ENCODE measurements at regions not wholly inside any gene's neighbourhood (a gene's known extent, or its start where the extent isn't known, plus 50 kb on each side); places are given as distances from the start of the nearest gene placed in this dataset.

DNA sequence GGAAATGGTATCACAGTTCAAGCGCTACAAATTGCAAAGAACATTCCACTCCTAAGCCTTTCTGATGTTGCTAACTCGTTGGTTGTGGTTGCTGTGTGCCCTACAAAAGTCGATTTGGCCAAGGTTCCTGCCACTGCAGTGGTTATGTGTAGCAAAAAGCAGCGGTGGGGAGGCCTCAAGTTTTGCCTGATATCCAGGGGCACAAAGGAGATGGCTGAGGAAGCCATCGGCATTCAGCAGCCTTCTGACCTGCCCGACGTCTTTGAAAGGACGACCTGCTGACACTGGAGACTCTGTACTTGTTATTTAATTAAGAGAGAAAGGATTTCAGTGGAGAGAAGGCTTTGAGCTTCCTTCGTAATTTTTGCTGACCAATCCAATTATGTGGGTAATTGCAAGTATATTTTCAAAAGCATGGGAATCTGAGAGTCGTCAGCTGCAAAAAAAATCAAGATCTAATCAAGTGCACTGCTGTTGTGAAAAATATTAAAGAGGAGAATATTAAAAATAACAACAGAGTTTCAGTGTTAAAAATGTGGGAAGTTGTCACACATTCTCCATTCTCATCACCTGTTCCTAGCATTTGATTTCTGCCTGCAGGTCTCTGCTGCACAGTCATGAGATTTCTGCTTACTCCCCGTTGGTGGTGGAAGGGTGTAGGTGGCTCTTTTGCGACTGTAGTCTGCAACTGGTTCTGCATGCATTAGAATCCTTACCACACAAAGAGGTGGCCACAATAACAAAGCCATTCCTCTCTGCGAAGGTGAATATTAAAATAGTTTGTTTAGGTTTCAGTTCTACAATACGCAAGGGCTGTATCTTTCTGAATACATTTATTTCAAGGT, 319.2 kb downstream of the IRX2 start:
- no peak for DNase-seq

DNA sequence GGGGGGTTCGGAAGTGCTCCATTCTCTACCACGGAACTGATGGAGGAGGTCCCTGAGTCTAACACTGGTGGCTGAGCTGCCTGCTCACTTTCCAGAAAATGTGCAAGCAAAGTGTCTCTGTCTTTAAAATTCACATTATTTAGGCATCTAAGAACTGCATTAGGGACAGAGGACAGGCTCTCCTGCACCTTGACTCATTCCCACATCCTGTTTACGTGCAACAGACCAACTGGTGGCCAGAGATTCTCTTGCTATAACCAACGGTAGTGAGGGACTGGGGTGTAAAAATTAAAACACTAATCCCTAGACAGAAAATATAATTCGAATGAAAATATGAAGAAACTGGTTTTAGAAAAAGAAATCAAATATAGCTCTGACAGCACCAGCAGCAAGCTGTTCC, 320.9 kb downstream of the IRX2 start:
- DNase-seq = no peak

- DNase-seq = no peak
Measured at GRCh38 chr5:2427983-2428382, 323.5 kb downstream of the IRX2 start.

GRCh38 chr5:2423634-2424033, 327.8 kb downstream of the IRX2 start:
- DNase-seq = no peak

- no peak for DNase-seq
Measured at GRCh38 chr5:2417301-2417700, 334.2 kb downstream of the IRX2 start.

- DNase-seq = no peak
Measured at GRCh38 chr5:2415678-2416077, 335.8 kb downstream of the IRX2 start.

DNA sequence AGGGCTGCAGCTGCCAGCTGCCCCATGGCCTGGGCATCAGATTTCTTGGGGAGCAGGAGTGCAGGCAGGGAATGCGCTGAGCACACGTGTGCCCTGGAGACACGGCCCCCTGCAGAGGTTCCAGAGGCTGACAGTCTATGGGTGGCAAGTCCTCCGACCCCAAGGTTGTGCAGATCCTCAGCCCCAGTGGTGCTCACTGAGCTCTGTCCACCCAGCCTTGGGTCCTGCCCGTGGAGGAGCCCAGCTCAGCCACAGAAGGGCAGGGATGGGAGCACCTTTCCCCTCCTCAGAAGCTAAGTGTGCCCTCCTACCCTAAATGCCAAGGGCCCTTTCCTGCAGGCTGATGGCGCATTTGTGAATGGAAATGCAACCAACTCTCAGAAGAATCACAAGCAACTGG, 341.0 kb downstream of the IRX2 start:
- no peak for DNase-seq

- no peak for DNase-seq
Measured at GRCh38 chr5:2403296-2403695, 348.2 kb downstream of the IRX2 start.

GRCh38 chr5:2399804-2400203, 351.7 kb downstream of the IRX2 start:
- no peak for DNase-seq

DNA sequence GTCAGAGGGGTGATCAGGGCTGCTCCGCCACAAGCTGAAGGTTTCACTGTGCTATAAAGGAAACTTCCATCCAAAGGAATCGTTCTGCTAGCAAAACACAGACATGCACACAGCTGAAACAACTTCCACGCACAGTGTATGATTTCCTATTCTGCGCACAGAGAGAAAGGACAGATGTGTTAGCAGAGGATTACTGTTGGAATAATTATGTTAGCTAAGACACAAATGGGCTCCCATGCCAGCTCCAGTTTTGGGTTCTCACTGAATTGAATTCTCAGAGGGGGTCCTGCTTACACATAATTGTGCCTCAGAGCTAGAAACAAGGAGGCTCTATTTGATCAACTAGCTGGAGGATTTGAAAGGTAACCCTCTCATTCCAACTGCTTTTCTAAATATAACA, 352.4 kb downstream of the IRX2 start:
- DNase-seq = no peak

DNA sequence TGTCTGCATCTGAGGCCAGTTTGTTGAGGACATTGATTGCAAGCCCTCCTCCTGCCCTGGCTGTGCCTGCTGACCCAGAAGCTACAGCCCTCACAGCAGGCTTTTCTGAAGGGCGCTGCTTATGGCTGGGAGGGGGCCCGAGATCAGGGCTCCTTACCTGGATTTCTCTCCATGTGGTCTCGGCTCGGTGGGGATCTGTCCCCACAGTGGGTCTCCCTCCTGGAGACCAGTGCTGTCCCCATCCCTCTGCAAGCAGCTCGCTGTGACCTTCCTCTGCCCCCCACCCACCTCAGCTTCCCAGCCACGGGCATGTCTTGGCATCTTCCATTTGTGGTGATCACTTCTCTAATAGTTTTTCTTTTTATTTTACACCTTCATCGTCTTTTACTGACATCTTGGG, 357.9 kb downstream of the IRX2 start:
- DNase-seq = no peak

DNA sequence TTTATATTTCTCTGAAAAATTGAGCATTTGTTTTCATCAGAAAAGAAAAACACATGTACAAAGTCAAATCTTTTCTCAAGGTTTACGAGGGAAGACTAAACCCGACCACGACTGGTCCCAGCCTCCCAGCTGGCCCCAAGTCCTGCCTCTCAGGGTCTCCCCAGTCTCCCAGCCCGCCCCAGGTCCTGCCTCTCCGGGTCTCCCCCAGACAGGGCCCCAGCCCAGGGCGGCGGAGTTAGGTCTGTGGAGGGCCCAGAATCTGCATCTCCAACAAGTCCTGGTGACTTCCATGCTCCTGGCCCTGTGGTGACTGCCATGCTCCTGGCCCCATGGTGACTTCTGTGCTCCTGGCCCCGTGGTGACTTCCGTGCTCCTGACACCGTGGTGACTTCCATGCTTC, 359.9 kb downstream of the IRX2 start:
- no peak for DNase-seq

DNA sequence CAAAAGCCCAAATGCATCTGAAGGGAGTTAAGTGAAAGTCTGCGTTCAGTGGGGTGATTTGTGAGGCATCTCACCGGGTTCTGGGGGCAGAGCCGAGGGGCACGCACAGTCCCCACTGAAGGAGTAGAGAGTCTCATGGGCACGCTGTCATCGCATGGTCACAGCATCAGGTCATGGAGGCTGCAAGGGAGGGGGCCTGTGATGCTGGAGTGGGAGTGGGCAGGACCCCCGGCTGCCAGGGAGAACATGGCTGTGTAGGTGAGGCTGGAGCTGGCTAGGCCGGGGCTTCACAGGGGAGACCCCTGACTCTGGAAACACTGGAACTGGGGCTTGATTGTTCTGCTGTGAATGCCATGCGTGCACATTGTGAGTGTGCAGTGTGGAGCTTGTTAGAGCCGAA, 360.5 kb downstream of the IRX2 start:
- DNase-seq = no peak

DNA sequence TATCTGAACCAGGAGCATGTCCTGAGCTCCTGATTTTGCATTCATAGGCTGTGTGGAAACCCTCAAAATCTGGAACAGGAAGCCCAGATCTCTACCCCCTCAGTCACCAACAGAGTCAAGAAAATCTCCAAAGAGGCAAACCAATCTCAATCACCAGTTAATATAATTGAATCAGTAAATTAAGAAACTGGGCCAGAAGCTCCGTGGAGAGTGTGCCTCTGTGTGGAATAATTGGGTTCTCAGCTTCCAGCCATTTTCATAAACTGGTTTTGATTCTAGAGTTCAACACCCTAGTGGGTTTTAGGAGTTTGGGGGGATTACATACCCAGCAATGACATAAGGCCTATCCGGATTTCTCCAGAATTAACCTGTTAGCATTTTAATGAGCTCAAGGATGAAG, 362.9 kb downstream of the IRX2 start:
- no peak for DNase-seq

GRCh38 chr5:2387634-2388325, 363.7 kb downstream of the IRX2 start:
- DNase-seq = no peak

GRCh38 chr5:2387250-2387633, 364.2 kb downstream of the IRX2 start:
- DNase-seq = no peak

GRCh38 chr5:2385818-2386217, 365.7 kb downstream of the IRX2 start:
- DNase-seq = no peak

DNA sequence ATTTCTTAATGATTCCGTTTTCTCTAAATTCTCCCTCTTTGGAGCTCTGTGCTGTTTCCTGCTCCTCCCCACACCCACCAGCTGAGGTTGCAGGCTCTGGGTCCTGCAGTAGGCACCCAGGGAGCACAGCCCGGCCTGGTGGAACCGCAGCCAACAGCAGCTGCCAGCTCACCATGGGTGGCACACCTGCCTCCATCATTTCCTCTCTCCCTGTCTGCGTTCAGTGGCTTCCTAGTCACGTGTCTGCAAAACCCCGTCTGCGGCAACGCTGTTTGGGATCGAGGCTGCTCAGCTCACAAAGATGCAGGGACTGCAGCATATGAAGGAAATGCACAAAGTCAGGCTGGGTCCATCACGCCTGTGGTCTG, 367.8 kb downstream of the IRX2 start:
- no peak for DNase-seq

DNA sequence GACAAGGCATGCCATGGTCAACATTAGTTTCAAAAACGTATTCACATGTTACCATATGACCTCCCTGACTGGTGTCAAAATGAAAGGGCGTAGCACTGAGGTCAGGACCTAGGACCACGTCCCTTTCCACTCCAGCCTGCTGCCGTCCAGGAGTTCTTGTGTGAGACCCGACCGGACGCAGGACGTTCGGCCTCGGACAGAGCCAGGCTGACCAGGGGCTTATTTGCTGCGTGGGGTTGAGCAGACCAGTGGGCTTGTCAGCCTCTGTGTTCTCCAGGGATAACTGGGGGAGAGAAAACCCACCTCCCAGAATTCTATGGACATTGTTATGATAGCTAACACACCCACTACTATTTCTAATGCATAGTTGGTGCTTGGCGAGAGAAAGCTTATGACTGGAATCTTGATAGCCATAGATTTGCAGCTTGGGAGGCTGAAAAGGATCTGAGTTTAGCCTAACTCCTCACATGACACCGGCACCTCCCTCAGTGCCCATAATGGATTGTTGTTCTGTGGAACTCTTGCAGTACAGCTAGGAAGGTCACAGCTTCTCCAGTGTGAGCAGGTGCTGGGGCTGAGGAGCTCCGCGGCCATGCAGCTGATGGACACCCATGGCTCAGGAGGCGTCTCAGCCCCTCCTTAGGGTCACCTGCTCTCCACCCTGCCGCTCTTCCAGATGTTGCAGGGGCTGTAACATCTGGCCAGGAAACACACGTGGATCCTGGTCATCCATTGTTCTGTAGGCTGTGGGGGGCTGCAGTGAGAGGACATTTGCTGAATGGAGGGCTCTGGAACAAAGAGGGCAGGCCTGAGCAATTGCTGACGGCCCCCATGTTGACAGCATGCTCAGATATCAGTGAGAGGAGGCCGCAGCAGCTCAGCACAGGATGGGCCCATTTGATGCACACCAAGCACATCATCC, 368.4 kb downstream of the IRX2 start:
- DNase-seq = no peak

GRCh38 chr5:2381861-2382260, 369.6 kb downstream of the IRX2 start:
- DNase-seq = no peak

DNA sequence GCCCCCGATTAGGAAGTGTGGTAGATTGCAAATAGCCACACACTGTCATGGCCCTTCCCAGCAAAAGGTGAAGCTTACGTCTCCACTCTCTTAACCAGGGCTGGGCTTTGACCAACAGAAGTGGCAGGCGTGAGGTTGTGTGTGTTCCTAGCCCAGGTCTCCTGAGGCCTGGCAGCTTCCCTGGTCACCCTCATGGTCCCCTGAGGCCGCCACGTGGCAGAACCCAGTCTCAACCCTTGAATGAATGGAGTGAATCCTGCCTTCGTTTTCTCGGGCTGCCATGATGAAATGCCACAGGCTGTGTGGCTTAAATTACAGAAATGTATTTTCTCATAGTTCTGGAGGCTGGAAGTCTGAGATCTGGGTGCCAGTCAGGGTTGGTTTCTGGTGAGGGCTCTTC, 370.4 kb downstream of the IRX2 start:
- DNase-seq = no peak

DNA sequence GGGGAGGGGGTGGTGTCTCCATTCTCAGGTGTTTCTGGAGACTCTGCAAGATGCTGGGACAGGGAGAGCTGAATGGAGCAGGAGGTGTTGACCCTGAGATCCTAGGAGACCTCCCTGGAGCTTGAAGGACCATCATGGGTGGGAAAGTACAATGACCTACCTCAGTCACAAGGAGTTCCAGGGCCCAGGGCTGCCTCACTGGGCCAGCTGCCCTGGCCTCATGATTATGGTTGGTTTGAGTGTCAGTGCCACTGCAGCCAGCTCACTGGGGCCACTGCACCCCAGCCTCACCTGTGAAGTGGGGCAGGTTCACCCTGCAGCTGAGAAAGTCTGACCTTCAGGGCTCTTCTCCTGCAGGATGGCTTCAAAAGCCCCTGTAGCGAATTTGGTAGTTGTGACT, 372.5 kb downstream of the IRX2 start:
- no peak for DNase-seq

DNA sequence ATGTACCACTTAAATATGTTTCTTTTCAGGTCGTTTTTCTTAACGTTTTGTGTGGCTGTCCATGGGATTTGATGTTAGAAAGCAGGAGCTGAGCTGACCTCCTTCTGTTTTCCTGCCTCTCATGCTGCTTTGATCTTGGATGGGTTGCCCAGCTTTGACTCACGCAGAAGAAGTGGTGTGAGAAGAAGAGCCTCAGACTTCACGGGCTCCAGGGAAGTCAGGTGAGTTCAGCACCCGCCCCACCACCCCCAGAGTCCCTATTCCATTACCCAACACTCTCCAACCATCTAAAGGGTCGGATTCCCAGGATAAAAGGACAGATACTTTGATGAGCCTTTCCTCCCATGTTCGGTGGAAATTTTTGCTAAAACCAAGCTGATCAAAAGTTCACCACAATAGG, 373.4 kb downstream of the IRX2 start:
- DNase-seq = no peak

DNA sequence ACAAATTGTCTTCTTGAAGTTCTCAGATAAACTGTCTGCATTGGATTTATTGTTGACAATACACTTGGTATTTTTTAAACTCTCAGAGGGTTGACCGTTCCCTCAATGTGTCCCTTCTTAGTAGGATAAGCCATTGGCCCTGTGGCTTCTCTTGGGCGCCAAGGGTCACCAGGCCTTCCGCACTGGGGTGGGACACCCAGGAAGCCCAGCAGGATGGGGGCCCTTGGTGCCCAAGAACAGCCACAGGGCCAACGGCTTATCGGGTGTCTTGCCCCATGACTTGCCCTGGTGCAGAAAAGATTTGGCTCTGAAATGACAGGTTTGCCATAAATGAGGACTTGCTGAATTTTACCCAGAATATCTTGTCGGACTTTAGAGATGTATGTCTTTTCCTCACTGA, 375.0 kb downstream of the IRX2 start:
- no peak for DNase-seq
